ENCODE measurements at regions not wholly inside any gene's neighbourhood (a gene's known extent, or its start where the extent isn't known, plus 50 kb on each side); places are given as distances from the start of the nearest gene placed in this dataset.

GRCh38 chr21:18155508-18156193 lies 89.0 kb upstream of the CHODL start:
- peak overlapping the region; percentile 98; the same call in 1 of the 2 replicates for H2BK12ac ChIP-seq (ENCODE audit: low read depth, low read length)
- H2BK120ac ChIP-seq (replicated peaks; ENCODE audit: low read depth, low read length) = peak overlapping the region; percentile 52
- H3K36me3 ChIP-seq (ENCODE audit: control insufficient read depth in 2 of 4, insufficient read depth in 4 of 4, low read length in 3 of 4) = no peaks in the 10 kb centered on the region
- no peak overlapping the region for H4K91ac ChIP-seq (replicated peaks; ENCODE audit: insufficient read length, low read length)
- H3K23me2 ChIP-seq (ENCODE audit: low read depth, low read length) = no peaks in the 10 kb centered on the region; the same call in 1 of the 2 replicates
- H4K8ac ChIP-seq (ENCODE audit: extremely low read depth, insufficient read depth, low read length) = no peak overlapping the region
- H3K23ac ChIP-seq (ENCODE audit: insufficient read length) = no peak overlapping the region
- H3K9me3 ChIP-seq (ENCODE audit: insufficient read depth in 2 of 2, low read depth in 1 of 2, low read length in 1 of 2) = no peaks in the 10 kb centered on the region; a peak in 1 of 4 replicates
- no peak overlapping the region for H3K56ac ChIP-seq (replicated peaks; ENCODE audit: insufficient read length, low read depth, low read length)
- TF ChIP-seq SIX5 (IDR thresholded peaks at IDR 0.05; ENCODE audit: low read depth, low read length) (no peak), POU5F1 (IDR thresholded peaks at IDR 0.05; ENCODE audit: low read depth, low read length) (no peak), CHD2 (IDR thresholded peaks at IDR 0.05; ENCODE audit: low read length) (no peak), SP1 (IDR thresholded peaks at IDR 0.05; ENCODE audit: low read depth, low read length) (0 out of 2 replicates have a peak, but pooled peaks have one; percentile 46)
- peak overlapping the region; percentile 56 for H2BK20ac ChIP-seq (ENCODE audit: low read length)
- H3K4ac ChIP-seq (replicated peaks; ENCODE audit: insufficient read length, low read depth, low read length) = no peak overlapping the region
- no peak overlapping the region for H2BK15ac ChIP-seq (ENCODE audit: low read length)
- peak overlapping the region; percentile 20 to 45; a peak in 3 of 4 replicates for H3K4me2 ChIP-seq (ENCODE audit: insufficient read depth in 1 of 2, low read depth in 2 of 2, low read length in 2 of 2)
- H3K9ac ChIP-seq (replicated peaks in 1 of 4; ENCODE audit: extremely low read depth in 1 of 4, low read depth in 3 of 4, low read length in 3 of 4) = no peak overlapping the region
- ChIA-PET CTCF (ENCODE audit: partially characterized antibody) (interaction anchor here (0.8 to 2.2 kb wide), 4 partner anchors 9 to 230 kb away, joined by 3 to 9 read pairs (median 4); no protein-coding TSS in a partner anchor), POLR2A (ENCODE audit: partially characterized antibody) (interaction anchor here (0.8 kb wide), 1 partner anchor 339 kb away, joined by 3 read pairs; no protein-coding TSS in a partner anchor)
- no peak overlapping the region for H4K5ac ChIP-seq (ENCODE audit: insufficient read length, low read depth, low read length)
- FAIRE-seq (peak; percentile 62), DNase-seq (ENCODE audit: low read depth in 1 of 2, low spot score in 2 of 2) (no peak)
- H3K4me1 ChIP-seq (replicated peaks in 1 of 4; ENCODE audit: control insufficient read depth in 3 of 4, insufficient read depth in 4 of 4, low read length in 3 of 4) = peaks cover 0 to 3% (median under 1%) of the 10 kb centered on the region in 4 experiments; a peak in 2 of 7 replicates
- H3K14ac ChIP-seq (ENCODE audit: insufficient read length) = no peak overlapping the region
- H3K18ac ChIP-seq (ENCODE audit: extremely low read depth, low read length) = no peak overlapping the region; the same call in 1 of the 2 replicates
- WGBS, 2 experiments (ENCODE audit: extremely low coverage in 1 of 2, insufficient coverage in 1 of 2, insufficient read length in 1 of 2, insufficient replicate concordance in 2 of 2, low coverage in 1 of 2, low lambda C conversion rate in 2 of 2, missing lambda C conversion rate in 1 of 2) = 58% methylated on average over 5 of the region's 5 CpGs; no CpG with 5 or more reads in 1 of the 2 experiments
- H3K4me3 ChIP-seq (ENCODE audit: extremely low read depth in 1 of 4, insufficient read depth in 2 of 4, low read depth in 3 of 4, low read length in 4 of 4) = peak overlapping the region in 1 of 4 experiments; percentile 29; a peak in 1 of 8 replicates
- H2AK5ac ChIP-seq (ENCODE audit: low read depth, low read length) = no peak overlapping the region
- H2BK5ac ChIP-seq (ENCODE audit: low read depth, low read length) = peak overlapping the region; percentile 88
- no peaks in the 10 kb centered on the region for H4K20me1 ChIP-seq (replicated peaks in 1 of 2; ENCODE audit: control insufficient read depth in 1 of 2, insufficient read depth in 2 of 2, low read length in 2 of 2)
- 0 out of 2 replicates have a peak overlapping the region, but pooled peaks have one; percentile 16 for H3K27ac ChIP-seq (ENCODE audit: low read depth, low read length)
- no peaks in the 10 kb centered on the region for H3K27me3 ChIP-seq (replicated peaks in 1 of 4; ENCODE audit: control insufficient read depth in 3 of 4, extremely low read depth in 1 of 4, insufficient read depth in 3 of 4, low read length in 3 of 4)
- H3K79me2 ChIP-seq (ENCODE audit: control insufficient read depth in 1 of 2, insufficient read depth in 2 of 2, low read length in 2 of 2) = no peaks in the 10 kb centered on the region
- no peaks in the 10 kb centered on the region for H3K79me1 ChIP-seq (ENCODE audit: low read depth, low read length)
- H2AFZ ChIP-seq (ENCODE audit: low read length) = peak overlapping the region; percentile 47; the same call in 1 of the 2 replicates
